ENCODE measurements at regions not wholly inside any gene's neighbourhood (a gene's known extent, or its start where the extent isn't known, plus 50 kb on each side); places are given as distances from the start of the nearest gene placed in this dataset.

DNA sequence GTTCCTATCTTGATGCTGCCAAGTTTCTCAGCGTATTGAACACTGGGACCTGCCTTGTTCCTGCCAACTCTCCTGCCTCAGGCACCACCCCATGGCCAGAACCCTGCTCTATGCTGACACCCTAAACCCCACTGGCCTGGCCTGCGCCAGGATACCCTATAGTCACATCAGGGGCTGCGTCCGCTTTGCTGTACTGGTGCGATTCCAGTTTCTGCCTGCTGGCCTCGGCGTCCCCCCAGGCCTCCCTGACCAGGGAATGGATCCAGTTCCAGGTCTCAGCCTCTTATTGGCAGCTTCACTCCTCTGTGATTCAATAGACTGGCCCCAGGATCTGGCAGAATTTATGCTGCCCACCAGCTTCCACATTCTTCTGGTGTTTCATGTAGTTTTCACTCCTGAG, 55.0 kb downstream of the GPR6 start:
- no peak for DNase-seq

DNA sequence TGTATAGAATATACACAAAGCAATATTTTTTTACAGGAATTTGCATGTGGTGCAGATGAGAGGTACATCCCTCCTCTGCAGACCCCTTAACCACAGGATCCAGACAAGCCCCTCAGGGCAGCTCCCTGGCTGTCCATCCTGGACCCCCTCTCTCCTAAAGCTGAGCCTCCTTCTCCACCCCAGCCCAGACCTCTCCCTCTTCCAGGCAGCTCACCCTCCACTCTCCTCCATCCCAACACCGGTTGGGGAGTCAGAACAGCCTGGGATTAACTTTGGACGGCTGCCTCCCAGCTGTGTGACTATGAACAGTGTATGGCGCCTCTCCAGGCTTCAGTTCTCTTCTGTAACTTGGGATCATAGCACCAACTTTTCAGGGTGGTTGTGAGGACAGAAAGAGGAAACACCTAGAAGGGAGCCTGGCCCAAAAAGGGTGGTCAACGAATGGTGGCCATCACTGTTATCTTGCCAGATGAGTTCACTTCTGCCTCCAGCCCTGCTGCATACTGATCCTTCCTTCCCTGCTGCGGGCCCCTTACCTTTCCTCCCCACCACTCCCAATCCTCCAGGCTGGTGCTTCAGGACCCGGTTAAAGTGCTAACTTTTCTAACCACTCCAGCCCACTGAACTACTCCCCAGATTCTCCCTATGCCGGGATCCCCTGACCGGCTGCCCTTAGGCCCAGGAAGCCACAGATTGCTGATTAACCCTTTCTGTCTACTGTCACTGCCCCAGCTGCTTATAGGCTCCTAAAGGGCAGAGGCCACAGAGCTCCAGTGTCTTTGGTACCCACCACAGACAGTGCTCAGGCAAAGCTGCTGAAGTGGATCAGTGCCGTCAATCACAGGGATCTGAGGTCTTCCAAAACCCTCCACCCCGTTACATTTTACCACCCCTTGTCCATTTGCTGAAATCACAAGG, 55.9 kb downstream of the GPR6 start:
- no peak for DNase-seq

- DNase-seq, result no peak
Observed at GRCh38 chr6:110034667-110035036, 56.5 kb downstream of the GPR6 start.

- DNase-seq, result no peak
Observed at GRCh38 chr6:110035321-110035720, 57.2 kb downstream of the GPR6 start.

DNA sequence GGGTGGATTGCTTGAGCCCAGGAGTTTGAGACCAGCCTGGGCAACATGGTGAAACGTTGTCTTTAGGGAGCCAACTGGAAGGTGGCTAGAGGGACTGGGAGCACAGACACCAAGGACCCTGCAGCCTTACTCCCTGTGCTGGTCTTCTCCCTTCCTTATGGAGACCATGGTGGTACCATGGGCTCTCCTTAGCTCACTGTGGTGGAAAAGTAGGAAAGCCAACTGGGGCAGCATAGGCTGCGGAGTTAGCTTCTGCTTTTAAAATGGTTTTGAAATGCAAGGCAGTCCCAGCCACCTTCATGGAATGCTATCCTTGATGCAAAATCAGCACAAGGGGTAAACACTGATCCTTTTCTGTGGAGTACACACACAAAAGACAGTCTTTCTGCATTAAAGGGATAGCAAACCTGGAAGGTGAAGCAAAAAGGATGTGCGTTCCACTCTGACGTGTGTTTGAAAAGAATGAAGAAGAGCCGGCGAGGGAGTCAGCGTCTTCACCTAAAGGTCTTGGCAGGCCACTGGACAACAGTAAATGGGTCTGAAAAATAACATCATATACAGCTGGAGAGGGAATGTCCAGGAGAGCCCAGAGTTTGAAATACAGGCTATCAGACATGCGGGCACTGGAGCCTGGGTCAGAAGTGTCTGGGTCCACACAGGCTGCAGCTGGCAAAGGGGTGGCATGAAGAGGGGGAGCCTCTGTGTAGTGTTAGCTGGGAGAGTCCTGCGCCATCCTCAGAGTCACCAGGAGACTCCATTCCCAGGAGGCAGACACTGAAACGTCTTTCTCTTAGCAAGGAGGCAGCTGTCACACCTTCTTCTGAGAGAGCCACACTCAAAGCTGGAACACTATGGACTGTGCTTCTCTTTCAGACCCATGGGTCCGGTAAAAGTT, 58.5 kb downstream of the GPR6 start:
- no peak for DNase-seq

- DNase-seq, result no peak
Observed at GRCh38 chr6:110037726-110038295, 59.7 kb downstream of the GPR6 start.

GRCh38 chr6:110039364-110039980, 61.4 kb downstream of the GPR6 start:
- peak; percentile 47 for DNase-seq

DNA sequence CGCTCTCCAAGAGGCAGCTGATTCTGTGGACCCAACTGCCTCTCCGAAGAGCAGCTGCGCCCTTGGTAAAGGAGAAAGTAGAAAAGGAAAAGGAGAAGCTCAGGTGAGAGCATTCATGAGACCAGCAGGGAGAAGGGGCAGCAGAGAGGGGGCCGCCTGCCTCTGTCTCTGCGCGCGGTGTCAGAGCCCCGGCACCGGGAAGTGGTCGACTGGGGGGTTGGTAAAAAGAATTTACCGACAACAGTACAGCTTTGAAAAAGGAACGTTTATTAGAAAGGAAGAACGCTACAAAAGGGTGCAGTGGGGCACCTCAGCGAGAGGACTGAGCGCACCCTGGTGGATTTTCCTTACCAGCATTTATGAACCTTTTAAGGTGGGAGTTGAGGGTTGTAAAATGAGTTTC, 61.9 kb downstream of the GPR6 start:
- no peak for DNase-seq

DNA sequence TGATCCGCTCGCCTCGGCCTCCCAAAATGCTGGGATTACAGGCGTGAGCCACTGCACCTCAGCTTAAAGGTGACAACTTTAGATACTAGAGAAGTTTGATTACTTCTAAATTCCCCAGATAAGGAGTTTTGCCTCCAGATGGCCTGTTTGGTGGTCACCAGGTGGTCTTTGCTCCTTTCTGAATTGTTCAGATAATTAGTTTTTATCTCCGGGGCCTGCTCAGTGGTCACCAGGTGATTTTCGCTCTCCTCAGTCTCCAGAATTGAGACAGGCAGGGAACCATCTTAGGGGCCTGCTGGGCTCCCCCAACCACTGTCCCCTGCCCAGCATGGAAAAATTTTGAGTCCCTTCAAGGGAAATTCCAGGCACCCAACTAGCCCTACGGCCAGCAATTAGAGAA, 62.6 kb downstream of the GPR6 start:
- DNase-seq, result no peak

DNA sequence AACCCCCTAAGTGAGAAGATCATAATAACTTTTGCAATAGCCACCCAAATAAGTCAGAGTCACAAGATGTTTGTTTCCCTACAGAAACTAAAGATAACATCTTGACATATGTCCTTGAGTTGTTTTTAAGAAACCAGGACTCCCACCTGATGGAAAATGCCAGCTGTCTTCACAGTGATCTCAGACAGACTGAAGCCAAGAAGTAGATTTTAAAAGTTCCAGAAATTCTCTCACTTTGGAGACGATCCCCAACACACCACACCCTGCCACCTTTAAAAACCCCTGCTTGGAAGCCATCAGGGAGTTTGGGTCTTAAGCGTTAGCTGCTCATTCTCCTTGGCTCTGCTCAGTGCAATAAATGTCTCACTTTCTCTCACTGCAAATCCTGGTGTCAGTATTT, 63.0 kb downstream of the GPR6 start:
- DNase-seq, result no peak

GRCh38 chr6:110041830-110042229, 63.7 kb downstream of the GPR6 start:
- DNase-seq, result no peak

GRCh38 chr6:110042670-110043296, 64.7 kb downstream of the GPR6 start:
- no peak for DNase-seq

DNA sequence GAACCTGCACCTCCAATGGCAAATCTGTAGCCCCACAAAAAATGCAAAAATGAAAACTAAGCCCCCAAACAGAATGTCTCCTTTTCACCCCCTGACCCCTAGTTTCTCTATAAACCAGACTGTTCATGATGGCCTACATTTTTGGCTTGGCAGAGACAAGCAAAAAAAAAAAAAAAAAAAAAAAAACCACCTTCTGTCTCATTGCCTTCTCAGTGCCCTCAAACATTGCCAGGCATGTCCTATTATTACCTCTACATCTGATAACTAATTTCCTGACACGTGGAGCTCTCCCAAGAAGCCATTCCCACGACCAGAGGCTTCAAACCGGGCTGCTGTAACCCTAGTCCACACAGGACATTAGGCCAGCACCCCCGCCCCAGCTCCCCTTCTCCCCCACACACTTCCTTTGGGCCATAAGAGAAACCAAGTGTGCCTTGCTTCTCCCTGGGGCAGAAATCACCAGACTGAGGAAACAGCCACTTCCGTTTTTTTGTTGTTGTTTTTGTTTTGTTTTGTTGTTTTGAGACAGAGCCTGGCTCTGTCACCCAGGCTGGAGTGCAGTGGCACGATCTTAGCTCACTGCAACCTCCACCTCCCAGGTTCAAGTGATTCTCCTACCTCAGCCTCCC, 65.4 kb downstream of the GPR6 start:
- no peak for DNase-seq

DNA sequence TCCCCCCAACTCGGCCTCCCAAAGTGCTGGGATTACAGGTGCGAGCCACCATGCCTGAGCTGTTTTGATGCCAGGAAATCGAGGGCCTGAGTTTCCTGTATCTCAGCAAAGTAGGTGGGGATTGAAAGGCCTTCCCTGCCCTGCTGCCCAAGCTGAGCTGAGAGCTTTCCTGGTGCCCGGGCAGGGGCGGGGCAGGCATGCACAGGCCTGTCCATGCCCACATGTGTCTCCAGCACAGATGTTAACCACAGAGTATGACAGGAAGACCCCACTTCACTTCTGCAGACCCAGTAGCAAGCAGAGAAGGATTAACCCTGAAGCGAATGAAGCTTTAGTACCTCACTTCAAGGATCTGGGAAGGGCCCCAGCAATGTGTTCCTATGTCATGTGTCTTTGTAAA, 66.0 kb downstream of the GPR6 start:
- DNase-seq, result no peak

- no peak for DNase-seq
Observed at GRCh38 chr6:110044622-110045021, 66.5 kb downstream of the GPR6 start.

DNA sequence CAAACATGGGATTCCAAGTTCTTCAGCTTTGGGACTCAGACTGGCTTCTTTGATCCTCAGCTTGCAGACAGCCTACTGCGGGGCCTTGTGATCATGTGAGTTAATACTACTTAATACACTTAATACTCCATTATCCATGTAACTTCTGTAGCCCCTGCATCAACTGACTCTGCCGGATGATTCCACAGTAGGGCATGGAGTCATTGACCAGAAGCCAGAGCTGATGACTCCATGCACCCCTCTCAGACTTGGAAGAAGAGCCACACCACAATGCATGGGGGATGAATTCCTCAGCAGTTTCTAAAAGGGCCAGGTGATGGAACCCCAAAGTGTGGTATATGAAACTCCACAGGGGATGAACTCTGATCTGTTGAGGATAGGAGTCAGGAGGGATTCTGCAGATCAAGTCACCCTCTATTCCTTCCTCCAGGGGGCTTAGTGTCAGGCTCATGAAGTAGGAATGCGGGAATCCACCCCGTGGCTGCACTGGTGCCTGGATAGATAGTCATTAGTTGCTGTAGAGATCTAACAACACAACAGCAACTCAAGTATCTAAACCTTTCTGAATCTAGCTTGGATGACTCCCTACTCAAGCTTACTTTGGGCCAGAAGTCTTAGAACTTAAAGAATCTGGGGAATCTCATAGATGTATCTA, 70.2 kb downstream of the GPR6 start:
- DNase-seq, result no peak

GRCh38 chr6:110049696-110050439, 71.8 kb downstream of the GPR6 start:
- no peak for DNase-seq
